GM12878 (cell line): ENCODE measurements at regions not wholly inside any gene's neighbourhood (a gene's known extent, or its start where the extent isn't known, plus 50 kb on each side); places are given as distances from the start of the nearest gene placed in this dataset.

Experiments used
- ATAC-seq: fragments of 200-7000 bp; cut with Tn5 transposase; 3 replicates; pipeline ENCODE4 v1.9.1; 2020; ENCODE audit warnings: mild to moderate bottlenecking, moderate library complexity
- BruUV-seq: library from RNA; stranded (reverse); fragments of 400-500 nt; replicated peaks from 2 replicates; lab custom pipeline; 2021; lab: Mats Ljungman, UMichigan
- CTCF ChIA-PET: fragments of 300-600 bp; sonication (Branson Sonifier 250); formaldehyde crosslinking; extraction: SDS; loops from one replicate; lab custom pipeline; 2021; ENCODE audit warnings: inconsistent platforms; lab: Yijun Ruan, JAX
- POLR2A ChIA-PET: fragments of 350-600 bp; formaldehyde crosslinking; extraction: SDS; loops from one replicate; lab custom pipeline; 2021; ENCODE audit warnings: inconsistent platforms; lab: Charles Lee
- RAD21 ChIA-PET: fragments of 300-600 bp; sonication (Branson Sonifier 250); formaldehyde crosslinking; loops from one replicate; lab custom pipeline; 2023; ENCODE audit warnings: antibody characterized with exemption; ENCODE audit not compliant: unreplicated experiment; lab: Charles Lee
- SMC1A ChIA-PET: fragments of 300-600 bp; sonication (Branson Sonifier 250); formaldehyde crosslinking; loops from one replicate; lab custom pipeline; 2023; ENCODE audit not compliant: unreplicated experiment, uncharacterized antibody; lab: Charles Lee
- DNase-seq: peaks from one replicate; pipeline ENCODE4 v3.0.0-alpha.2; 2011; ENCODE audit warnings: low read depth, low spot score
- FAIRE-seq: peaks from 3 replicates; lab custom pipeline; 2011; peaks lifted over from hg19 to GRCh38; lab: Jason Lieb, UNC
- H2AFZ ChIP-seq: 2 replicates; pipeline ENCODE4 v1.6.0; 2011; ENCODE audit warnings: low read depth, low read length, control low read depth; ENCODE audit not compliant: control insufficient read depth
- H3K27ac ChIP-seq: 2 replicates; pipeline ENCODE4 v1.5.1; 2011; ENCODE audit warnings: control low read depth; ENCODE audit not compliant: control insufficient read depth, insufficient read depth
- H3K27me3 ChIP-seq, 2 experiments: replicated peaks in 1 of 2; 2 replicates each; pipeline versions ENCODE4 v1.6.0 to v1.6.1; 2011; ENCODE audit warnings: low read length in 1 of 2; ENCODE audit not compliant: control insufficient read depth in 2 of 2, insufficient read depth in 2 of 2
- H3K36me3 ChIP-seq, 2 experiments: 2 replicates each; pipeline ENCODE4 v1.5.1; 2011; ENCODE audit warnings: low read length in 1 of 2; ENCODE audit not compliant: control insufficient read depth in 2 of 2, insufficient read depth in 2 of 2
- H3K4me1 ChIP-seq: 2 replicates; pipeline ENCODE4 v1.6.1; 2011; ENCODE audit warnings: mild to moderate bottlenecking, low read length, moderate library complexity, mixed read lengths; ENCODE audit not compliant: control insufficient read depth, insufficient read depth
- H3K4me2 ChIP-seq: 2 replicates; pipeline ENCODE4 v1.6.0; 2011; ENCODE audit warnings: control low read depth; ENCODE audit not compliant: control insufficient read depth, insufficient read depth
- H3K4me3 ChIP-seq: fragments of 200-600 bp; sonication (generic); 2 replicates; pipeline ENCODE4 v1.5.1; 2016
- H3K79me2 ChIP-seq: 2 replicates; pipeline ENCODE4 v1.6.0; 2011; ENCODE audit warnings: low read length; ENCODE audit not compliant: control insufficient read depth, insufficient read depth
- H3K9ac ChIP-seq: 2 replicates; pipeline ENCODE4 v1.8.0; 2011; ENCODE audit warnings: low read length, control low read depth, mixed read lengths; ENCODE audit not compliant: control insufficient read depth, insufficient read depth
- H3K9me3 ChIP-seq: replicated peaks from 3 replicates; pipeline ENCODE4 v1.5.1; 2011; ENCODE audit warnings: mild to moderate bottlenecking, low read length; ENCODE audit not compliant: control insufficient read depth, insufficient read depth
- H4K20me1 ChIP-seq: 2 replicates; pipeline ENCODE4 v1.6.0; 2011; ENCODE audit not compliant: control insufficient read depth, insufficient read depth
- ASH2L ChIP-seq: fragments of 300-600, 200-600 bp; sonication (generic); IDR thresholded peaks from 2 replicates; pipeline ENCODE4 v1.6.1; 2017; ENCODE audit warnings: low read depth, mild to moderate bottlenecking, borderline replicate concordance
- BHLHE40 ChIP-seq, 2 experiments: fragments of 450-650 bp in 1 of 2; IDR thresholded peaks; 2 replicates each; pipeline ENCODE4 v1.6.1; 2011 to 2017; ENCODE audit warnings: low read depth in 2 of 2, borderline replicate concordance in 1 of 2, improper control_type of control experiment in 1 of 2, low read length in 1 of 2, mild to moderate bottlenecking in 1 of 2
- CBFB ChIP-seq: IDR thresholded peaks from 2 replicates; pipeline ENCODE4 v1.6.1; 2016; ENCODE audit warnings: antibody characterized with exemption, low read depth
- EED ChIP-seq: sonication (generic); IDR thresholded peaks from 2 replicates; pipeline ENCODE4 v1.6.1; 2016; ENCODE audit warnings: antibody characterized with exemption, low read depth
- EZH2 ChIP-seq: IDR thresholded peaks from 2 replicates; pipeline ENCODE4 v1.6.1; 2012; ENCODE audit warnings: low read depth, mild to moderate bottlenecking, control low read depth, inconsistent platforms, low read length, borderline replicate concordance; ENCODE audit not compliant: control insufficient read depth
- KDM1A ChIP-seq: fragments of 200-600 bp; sonication (generic); IDR thresholded peaks from 2 replicates; pipeline ENCODE4 v1.6.1; 2016; ENCODE audit warnings: borderline replicate concordance
- LARP7 ChIP-seq: fragments of 450-650 bp; IDR thresholded peaks from 2 replicates; pipeline ENCODE4 v1.6.1; 2017; ENCODE audit warnings: mild to moderate bottlenecking
- NFYB ChIP-seq: IDR thresholded peaks from 2 replicates; pipeline ENCODE4 v1.6.1; 2011; ENCODE audit warnings: low read depth, mild to moderate bottlenecking, low read length, improper control_type of control experiment, moderate library complexity; ENCODE audit not compliant: insufficient read depth
- PAX8 ChIP-seq: fragments of 450-650 bp; IDR thresholded peaks from 2 replicates; pipeline ENCODE4 v1.6.1; 2017; ENCODE audit warnings: mild to moderate bottlenecking, moderate library complexity
- RUNX3 ChIP-seq: IDR thresholded peaks from 2 replicates; pipeline ENCODE4 v1.6.1; 2012; ENCODE audit warnings: low read length, inconsistent platforms
- SMARCA5 ChIP-seq: fragments of 450-650 bp; IDR thresholded peaks from 2 replicates; pipeline ENCODE4 v1.6.1; 2017; ENCODE audit warnings: mild to moderate bottlenecking
- WRNIP1 ChIP-seq: IDR thresholded peaks from 2 replicates; pipeline ENCODE4 v1.6.1; 2011; ENCODE audit warnings: low read depth, low read length, improper control_type of control experiment, borderline replicate concordance
- ZZZ3 ChIP-seq: IDR thresholded peaks from 2 replicates; pipeline ENCODE4 v1.6.1; 2011; ENCODE audit warnings: low read depth; ENCODE audit not compliant: control insufficient read depth, insufficient read length
- WGBS: methylation state at CpG from one replicate; pipeline ENCODE4 v1.1.6; 2016; ENCODE audit warnings: low lambda C conversion rate; ENCODE audit not compliant: insufficient replicate concordance, insufficient coverage; ENCODE audit errors: missing lambda C conversion rate; 5-methylcytosine and 5-hydroxymethylcytosine counted together
- in situ Hi-C: fragments of 300-500 bp; cut with MboI; formaldehyde crosslinking; loops from 9 replicates; pipeline ENCODE4 v1.14.3; 2018; ENCODE audit warnings: mixed read lengths
- intact Hi-C: fragments of 100-400 bp; cut with micrococcal nuclease; formaldehyde crosslinking; loops from one replicate; pipeline ENCODE4 v1.14.2; 2022; ENCODE audit not compliant: unreplicated experiment
- TF ChIP-seq, protein P1 (sequence below): IDR thresholded peaks from 2 replicates; pipeline ENCODE4 v1.6.1; 2011; ENCODE audit warnings: borderline replicate concordance, low read depth, mild to moderate bottlenecking, moderate library complexity, low read length; ENCODE audit not compliant: insufficient read depth, poor library complexity, severe bottlenecking
- TF ChIP-seq, protein P2 (sequence below): IDR thresholded peaks from 2 replicates; pipeline ENCODE4 v1.6.1; 2011; ENCODE audit warnings: mild to moderate bottlenecking, low read depth, low read length, moderate library complexity; ENCODE audit not compliant: insufficient replicate concordance
- TF ChIP-seq, protein P3 (sequence below): IDR thresholded peaks from 2 replicates; pipeline ENCODE4 v1.6.1; 2011; ENCODE audit warnings: low read depth, low read length, improper control_type of control experiment, borderline replicate concordance
- TF ChIP-seq, protein P4 (sequence below): fragments of 450-650 bp; IDR thresholded peaks from 2 replicates; pipeline ENCODE4 v1.6.1; 2017; ENCODE audit warnings: antibody characterized with exemption, mild to moderate bottlenecking, moderate library complexity
- TF ChIP-seq, protein P5 (sequence below): fragments of 450-650 bp; IDR thresholded peaks from 2 replicates; pipeline ENCODE4 v1.6.1; 2016; ENCODE audit warnings: mild to moderate bottlenecking

DNA sequence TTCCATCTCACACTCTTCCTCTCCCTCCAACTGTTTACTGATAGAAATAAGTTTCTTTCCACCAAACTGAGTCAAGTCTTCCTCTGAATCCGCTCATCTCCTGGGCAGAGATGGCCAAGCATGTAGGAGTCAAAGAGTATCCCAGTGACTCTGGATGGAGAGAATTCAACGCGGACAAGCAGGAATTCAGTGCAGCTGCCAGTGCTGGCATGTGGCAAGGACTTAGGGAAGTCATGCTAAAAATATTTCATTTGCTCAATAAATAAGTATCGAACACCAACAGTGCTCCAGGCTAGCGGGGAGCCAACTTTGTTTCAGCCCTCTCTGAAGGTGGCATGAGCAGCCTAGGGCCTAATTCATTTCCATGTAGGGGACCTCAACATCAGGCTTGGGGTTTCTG is 351.6 kb upstream of the ZMIZ1 start:
- no peaks in the 10 kb centered on the region for H3K4me1 ChIP-seq
- POLR2A ChIA-PET = no interaction called here
- FAIRE-seq (no peak), ATAC-seq (no peak), DNase-seq (no peak)
- in situ Hi-C loops (no loop called here), intact Hi-C loops (no loop called here)
- H3K27ac ChIP-seq = no peak overlapping the region
- H2AFZ ChIP-seq = no peak overlapping the region
- BruUV-seq = no TSS peak
- H3K4me3 ChIP-seq = no peak overlapping the region
- H3K9ac ChIP-seq = no peak overlapping the region
- no peaks in the 10 kb centered on the region for H3K9me3 ChIP-seq
- SMC1A ChIA-PET = no interaction called here
- WGBS = 48% methylated on average over 4 of the region's 5 CpGs
- H3K36me3 ChIP-seq = no peaks in the 10 kb centered on the region
- no peaks in the 10 kb centered on the region for H3K79me2 ChIP-seq
- H3K4me2 ChIP-seq = no peak overlapping the region
- H3K27me3 ChIP-seq = no peaks in the 10 kb centered on the region; a peak in 2 of 4 replicates
- CTCF ChIA-PET = no interaction called here
- H4K20me1 ChIP-seq = no peaks in the 10 kb centered on the region
- RAD21 ChIA-PET = no interaction called here
- TF ChIP-seq, protein P1, sequence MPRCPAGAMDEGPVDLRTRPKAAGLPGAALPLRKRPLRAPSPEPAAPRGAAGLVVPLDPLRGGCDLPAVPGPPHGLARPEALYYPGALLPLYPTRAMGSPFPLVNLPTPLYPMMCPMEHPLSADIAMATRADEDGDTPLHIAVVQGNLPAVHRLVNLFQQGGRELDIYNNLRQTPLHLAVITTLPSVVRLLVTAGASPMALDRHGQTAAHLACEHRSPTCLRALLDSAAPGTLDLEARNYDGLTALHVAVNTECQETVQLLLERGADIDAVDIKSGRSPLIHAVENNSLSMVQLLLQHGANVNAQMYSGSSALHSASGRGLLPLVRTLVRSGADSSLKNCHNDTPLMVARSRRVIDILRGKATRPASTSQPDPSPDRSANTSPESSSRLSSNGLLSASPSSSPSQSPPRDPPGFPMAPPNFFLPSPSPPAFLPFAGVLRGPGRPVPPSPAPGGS = no peak
- TF ChIP-seq KDM1A (no peak), NFYB (no peak), WRNIP1 (no peak), ASH2L (no peak), EED (no peak), ZZZ3 (no peak), PAX8 (no peak), CBFB (no peak), BHLHE40 (IDR thresholded peaks at IDR 0.05; ENCODE audit: borderline replicate concordance in 1 of 2, low read depth in 2 of 2, low read length in 1 of 2) (no peak), RUNX3 (no peak), SMARCA5 (no peak), LARP7 (no peak), EZH2 (no peak)
- TF ChIP-seq, protein P2, sequence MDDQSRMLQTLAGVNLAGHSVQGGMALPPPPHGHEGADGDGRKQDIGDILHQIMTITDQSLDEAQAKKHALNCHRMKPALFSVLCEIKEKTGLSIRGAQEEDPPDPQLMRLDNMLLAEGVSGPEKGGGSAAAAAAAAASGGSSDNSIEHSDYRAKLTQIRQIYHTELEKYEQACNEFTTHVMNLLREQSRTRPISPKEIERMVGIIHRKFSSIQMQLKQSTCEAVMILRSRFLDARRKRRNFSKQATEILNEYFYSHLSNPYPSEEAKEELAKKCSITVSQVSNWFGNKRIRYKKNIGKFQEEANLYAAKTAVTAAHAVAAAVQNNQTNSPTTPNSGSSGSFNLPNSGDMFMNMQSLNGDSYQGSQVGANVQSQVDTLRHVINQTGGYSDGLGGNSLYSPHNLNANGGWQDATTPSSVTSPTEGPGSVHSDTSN = no peak
- TF ChIP-seq, protein P3, sequence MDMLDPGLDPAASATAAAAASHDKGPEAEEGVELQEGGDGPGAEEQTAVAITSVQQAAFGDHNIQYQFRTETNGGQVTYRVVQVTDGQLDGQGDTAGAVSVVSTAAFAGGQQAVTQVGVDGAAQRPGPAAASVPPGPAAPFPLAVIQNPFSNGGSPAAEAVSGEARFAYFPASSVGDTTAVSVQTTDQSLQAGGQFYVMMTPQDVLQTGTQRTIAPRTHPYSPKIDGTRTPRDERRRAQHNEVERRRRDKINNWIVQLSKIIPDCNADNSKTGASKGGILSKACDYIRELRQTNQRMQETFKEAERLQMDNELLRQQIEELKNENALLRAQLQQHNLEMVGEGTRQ = no peak
- TF ChIP-seq, protein P4, sequence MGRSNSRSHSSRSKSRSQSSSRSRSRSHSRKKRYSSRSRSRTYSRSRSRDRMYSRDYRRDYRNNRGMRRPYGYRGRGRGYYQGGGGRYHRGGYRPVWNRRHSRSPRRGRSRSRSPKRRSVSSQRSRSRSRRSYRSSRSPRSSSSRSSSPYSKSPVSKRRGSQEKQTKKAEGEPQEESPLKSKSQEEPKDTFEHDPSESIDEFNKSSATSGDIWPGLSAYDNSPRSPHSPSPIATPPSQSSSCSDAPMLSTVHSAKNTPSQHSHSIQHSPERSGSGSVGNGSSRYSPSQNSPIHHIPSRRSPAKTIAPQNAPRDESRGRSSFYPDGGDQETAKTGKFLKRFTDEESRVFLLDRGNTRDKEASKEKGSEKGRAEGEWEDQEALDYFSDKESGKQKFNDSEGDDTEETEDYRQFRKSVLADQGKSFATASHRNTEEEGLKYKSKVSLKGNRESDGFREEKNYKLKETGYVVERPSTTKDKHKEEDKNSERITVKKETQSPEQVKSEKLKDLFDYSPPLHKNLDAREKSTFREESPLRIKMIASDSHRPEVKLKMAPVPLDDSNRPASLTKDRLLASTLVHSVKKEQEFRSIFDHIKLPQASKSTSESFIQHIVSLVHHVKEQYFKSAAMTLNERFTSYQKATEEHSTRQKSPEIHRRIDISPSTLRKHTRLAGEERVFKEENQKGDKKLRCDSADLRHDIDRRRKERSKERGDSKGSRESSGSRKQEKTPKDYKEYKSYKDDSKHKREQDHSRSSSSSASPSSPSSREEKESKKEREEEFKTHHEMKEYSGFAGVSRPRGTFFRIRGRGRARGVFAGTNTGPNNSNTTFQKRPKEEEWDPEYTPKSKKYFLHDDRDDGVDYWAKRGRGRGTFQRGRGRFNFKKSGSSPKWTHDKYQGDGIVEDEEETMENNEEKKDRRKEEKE = no peak
- TF ChIP-seq, protein P5, sequence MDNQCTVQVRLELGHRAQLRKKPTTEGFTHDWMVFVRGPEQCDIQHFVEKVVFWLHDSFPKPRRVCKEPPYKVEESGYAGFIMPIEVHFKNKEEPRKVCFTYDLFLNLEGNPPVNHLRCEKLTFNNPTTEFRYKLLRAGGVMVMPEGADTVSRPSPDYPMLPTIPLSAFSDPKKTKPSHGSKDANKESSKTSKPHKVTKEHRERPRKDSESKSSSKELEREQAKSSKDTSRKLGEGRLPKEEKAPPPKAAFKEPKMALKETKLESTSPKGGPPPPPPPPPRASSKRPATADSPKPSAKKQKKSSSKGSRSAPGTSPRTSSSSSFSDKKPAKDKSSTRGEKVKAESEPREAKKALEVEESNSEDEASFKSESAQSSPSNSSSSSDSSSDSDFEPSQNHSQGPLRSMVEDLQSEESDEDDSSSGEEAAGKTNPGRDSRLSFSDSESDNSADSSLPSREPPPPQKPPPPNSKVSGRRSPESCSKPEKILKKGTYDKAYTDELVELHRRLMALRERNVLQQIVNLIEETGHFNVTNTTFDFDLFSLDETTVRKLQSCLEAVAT = no peak
